Esophagus mucosa (tissue), 1 donor: ENCODE measurements at regions not wholly inside any gene's neighbourhood (a gene's known extent, or its start where the extent isn't known, plus 50 kb on each side); places are given as distances from the start of the nearest gene placed in this dataset.
"Not testable (repeated sequence)": the region's sequence is repeated elsewhere in the genome, so short reads cannot be mapped to it uniquely, and the experiment has no call there.

ENCODE experiments used
- ATAC-seq: fragments of 200-7000 bp; cut with Tn5 transposase; one replicate; pipeline ENCODE4 v1.9.1; 2020
- donor health status: DM: yes; HTN: yes; CAD: no.

DNA sequence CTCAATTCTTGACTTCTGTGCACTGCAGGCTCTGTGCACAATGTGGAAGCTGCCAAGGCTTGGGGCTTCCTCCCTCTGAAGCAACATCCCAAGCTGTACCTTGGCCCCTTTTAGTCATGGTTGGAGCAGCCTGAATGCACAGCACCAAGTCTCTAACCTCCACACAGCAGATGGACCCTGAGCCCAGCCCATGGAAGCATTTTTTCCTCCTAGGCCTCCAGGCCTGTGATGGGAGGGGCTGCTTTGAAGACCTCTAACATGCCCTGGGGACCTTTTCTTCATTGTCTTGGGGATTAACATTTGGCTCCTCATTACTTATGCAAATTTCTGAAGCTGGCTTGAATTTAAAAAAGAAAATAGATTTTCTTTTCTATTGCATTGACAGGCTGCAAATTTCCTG lies 385.8 kb downstream of the LRRC70 start:
- no peak for ATAC-seq

DNA sequence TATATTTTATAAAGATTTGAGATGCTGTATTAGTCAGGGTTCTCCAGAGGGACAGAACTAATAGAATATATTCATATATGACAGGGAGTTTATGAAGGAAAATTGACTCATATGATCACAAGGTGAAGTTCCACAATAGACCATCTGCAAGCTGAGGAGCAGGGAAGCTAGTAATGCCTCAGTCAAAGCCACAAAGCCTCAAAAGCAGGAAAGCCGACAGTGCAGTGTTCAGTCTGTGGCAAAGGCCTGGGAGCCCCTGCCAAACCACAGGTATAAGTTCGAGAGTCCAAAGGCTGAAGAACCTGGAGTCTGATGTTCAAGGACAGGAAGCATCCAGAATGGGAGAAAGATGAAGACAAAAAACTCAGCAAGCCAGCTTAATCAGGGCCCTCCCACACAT lies 382.2 kb downstream of the LRRC70 start:
- no peak for ATAC-seq

DNA sequence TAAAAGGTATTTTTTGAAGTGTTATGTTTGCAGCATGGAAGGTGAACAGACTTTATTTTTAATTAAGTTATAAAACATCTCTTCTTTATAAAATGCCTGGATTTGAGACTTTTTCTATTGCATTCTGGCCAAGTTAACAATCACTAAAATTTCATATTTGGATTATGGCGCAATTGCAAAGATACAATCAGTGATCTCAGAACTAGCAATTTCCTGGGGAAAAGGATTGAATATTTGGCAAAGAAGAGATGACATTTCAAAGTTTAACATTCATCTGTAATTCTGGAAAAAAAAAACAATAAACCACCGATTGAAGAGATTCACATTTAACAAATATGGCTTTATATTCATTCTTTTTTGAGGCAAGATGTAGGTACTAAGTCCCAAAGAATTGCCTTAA lies 378.0 kb downstream of the LRRC70 start:
- ATAC-seq: no peak

DNA sequence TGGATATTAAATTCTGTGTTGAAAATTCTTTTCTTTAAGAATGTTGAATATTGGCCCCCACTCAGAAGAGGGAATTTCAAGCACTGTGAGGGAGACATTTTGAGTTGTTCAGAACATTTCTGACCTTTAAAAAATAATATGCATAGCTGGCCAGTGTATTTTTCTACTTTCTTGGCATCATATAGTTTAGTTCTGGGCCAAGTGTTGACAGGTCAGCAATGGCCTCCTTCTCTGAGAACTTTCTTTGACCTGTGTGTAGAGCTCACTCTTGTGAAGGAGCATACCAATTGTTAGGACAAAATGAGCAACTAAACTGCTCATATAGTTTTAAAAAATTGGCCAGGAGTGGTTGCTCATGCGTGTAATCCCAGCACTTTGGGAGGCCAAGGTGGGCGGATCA lies 376.0 kb downstream of the LRRC70 start:
- ATAC-seq: no peak

DNA sequence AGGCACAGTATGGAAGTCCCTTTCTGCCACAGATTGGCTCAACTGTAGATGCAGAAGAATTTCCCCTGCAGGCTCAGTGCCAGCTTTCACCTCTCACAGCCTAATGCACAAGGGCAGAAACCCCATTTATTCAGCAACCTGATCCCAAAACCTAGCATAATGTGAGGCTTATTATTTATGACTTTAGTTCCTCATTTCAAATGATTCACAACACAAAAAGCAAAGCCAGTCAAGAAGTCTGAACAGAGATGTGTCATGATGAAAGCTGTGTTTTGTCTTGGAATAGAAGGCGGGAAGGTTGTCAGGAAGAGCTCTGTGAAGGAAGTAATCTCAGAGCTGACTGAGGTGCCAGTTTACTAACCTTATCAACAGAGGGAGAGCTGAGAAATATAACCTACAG lies 369.7 kb downstream of the LRRC70 start:
- ATAC-seq: no peak

DNA sequence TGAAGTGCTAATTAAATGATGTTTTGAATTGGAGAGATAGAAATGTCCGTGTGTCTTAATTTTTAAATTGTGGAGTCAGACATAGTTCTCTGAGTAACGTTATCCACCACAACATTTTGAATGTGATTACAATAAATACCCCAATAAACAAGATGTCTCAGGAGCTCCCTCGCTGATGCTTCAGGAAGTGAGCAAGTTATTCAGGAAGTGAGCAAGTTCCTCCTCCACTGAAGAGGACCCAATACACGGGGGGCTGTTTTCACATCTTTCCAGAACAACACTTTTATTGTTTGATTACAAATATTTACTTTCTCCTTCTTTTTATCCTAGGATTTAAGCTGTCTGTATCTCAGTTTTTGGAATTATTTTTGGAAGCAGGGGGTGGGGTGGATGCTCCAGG lies 363.8 kb downstream of the LRRC70 start:
- no peak for ATAC-seq

DNA sequence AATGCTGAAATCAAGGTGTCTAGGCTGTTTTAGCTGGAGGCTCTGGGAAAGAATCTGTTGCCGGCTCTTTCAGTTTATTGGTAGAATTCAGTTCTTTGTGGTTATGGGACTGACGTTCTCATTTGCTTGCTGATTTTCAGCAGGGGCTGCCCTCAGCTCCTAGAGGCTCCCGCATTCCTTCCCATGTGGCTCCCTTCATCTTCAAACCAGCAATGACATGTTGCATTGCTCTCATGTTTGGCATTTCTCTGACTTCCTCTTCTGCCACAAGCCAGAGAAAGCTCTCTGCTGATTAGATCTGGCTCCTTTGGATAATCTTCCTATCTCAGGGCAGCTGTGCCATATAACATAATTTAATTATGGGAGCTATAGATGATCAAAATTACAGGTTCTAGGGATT lies 360.3 kb downstream of the LRRC70 start:
- ATAC-seq: no peak

DNA sequence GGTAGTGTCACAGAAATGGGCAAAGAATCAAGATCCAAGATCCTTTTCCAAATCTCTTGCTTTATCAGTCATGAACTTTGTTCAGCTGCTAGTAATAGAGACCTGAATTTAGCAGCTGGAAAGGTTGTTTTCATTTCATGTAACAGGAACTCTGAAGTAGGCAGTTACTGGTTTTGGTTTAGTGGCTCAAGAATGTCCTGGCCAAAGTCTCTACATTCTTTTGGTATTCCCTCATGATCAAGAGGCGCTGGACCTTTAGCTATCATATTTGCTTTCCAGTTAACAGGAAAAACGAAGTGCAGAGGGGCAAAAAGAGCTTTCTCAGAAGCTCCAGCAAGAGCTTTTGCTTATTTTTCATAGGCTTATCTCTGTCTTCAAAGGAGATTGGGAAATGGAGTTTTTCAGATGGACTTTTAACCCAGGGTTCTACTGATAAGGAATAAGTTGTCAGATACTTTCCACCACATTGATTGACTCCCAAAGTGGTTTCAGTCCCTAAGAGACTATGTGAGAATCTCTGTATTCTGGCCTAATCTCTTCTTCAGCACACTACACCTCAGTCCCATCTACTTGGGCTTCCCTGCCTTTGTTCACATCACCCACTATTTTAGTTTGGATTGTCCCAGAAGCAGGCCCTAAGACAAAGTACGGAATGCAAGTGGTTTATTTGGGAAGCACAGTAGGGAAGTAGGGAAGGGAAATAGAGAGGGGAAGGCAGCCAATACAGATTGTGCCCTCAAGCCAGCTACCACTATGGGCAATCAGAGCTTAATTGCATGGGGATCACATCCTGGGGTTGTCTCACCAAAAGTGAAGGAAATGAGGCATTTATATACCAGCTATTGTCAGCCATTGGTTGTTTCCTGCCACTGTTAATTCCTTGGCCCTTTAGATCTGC lies 359.3 kb downstream of the LRRC70 start:
- no peak for ATAC-seq

DNA sequence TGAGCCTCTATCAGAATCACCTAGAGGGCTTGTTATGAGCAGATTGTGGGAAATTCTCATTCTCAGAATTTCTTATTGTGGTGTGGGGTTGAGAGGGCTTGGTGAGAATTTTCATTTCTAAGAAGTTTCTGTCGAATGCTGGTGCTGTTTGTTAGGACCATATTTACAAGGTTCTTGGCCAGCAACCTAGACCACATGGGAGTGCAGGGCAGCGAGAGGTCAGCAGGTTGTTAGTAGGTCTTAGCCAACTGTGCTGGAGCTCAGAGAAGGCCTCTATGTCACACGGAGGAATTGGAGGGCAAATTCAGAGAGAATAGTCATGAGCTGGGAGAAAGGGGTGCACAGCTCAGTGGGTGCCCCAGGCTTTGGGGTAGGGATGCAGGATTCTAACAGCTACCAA lies 357.0 kb downstream of the LRRC70 start:
- ATAC-seq: no peak

DNA sequence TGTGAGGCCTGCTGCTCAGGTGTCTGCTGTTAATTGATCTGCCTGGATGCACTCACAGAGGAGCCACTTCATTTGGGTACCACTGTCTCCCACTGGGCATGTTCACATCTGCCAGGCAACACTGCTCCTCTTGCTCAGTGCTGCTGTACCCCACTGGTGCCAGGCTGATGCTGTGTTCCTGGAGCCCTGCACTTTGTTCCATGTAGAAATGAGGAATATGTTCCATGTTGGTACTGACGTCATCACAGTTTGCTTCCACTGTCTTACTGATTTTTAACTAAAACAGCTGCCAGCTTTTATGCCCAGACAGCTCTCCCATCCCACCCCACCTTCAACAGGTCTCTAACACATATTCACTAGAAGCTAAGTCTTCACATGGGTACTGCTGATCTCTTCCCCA lies 355.7 kb downstream of the LRRC70 start:
- ATAC-seq: no peak

DNA sequence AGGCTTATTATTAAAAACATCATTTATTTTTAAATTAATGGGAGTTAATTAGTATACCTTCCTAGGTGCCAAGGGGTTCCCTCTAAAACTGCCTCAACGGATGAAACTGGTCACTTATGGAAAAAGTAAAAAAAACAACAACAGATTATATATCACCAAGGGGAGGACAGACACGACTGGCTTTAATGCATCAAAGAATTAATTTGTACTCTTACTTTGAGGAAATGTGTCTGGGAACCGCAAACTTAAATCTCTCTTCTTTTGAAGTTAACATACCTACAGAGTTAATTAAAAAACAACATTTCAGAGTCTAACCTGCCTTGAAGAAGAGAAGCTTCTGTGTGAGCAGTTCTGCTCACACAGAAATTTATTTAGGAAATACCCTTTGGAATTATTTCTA lies 354.6 kb downstream of the LRRC70 start:
- ATAC-seq: no peak

DNA sequence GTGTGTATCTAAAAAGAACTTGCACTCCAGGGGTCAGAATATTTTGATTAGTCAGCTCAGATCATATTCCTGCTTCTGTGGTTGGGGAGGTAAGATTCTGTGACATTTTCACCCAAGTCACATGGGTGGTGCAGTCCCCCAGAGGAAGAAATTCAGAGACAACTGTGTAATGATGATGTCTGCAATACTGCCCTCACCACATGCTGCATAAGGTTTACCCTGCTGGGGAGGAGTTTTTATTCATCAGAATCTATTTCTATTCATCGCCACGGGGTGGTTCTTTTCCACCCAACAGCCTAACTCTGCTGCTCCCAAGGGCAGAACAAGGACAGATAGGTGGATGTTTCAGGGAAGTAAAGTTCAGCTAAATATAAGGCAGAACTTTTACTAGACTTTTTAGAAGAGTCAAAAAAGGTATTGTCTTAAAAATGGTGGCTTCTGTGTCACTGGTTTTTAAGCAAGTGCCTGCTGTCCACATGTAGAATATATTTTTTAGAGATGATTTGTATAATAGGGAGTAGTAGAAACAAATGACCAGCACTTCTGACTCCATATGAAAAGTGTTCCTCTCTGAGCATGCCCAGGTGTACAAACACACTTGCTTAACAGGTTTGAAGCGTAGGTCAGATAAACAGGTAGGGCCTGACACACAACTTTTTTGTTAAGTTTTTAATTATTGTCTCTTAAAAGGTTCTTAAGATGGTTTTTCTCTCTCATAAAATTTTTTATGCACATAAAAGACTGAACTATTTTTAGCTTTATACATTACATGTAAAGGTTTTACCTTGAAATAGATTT lies 352.7 kb downstream of the LRRC70 start:
- ATAC-seq: no peak

DNA sequence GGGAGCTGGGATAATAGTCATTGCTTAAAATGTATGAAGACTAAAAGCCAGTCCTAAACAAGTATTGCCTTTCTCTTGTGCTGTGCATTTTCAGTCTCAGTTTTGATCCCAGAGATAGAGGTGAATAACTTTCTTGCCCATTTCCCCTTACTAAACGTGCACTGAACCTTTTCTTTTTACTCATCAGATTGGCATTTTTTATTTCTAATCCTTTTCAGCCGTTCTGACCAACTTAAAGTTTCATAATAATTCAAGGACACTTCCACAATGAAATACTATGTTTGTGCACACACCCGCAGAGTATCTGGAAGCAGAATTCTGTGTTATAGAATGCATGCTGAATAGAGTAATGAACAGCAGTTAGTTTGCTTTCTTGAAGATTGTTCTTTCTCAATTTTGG lies 343.6 kb downstream of the LRRC70 start:
- ATAC-seq: no peak

DNA sequence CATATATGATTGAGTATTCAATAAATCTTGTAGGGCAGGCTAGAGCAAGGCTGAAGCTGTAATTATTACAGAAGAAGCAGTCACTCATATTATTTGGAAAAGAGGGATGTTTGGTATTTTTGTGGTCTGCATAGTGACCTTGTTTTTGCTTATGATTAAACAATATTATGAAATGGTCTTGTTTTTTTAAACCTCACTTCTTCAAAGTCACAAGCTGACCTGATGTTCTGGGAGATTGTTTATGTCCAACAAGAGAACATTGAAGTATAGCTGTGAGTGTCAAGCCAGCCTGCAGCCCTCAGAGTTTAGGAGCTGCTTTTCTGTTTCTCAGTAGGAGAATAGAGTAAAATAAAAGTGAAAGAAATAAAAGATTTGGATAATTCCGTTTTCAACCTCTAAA lies 342.2 kb downstream of the LRRC70 start:
- ATAC-seq: no peak

DNA sequence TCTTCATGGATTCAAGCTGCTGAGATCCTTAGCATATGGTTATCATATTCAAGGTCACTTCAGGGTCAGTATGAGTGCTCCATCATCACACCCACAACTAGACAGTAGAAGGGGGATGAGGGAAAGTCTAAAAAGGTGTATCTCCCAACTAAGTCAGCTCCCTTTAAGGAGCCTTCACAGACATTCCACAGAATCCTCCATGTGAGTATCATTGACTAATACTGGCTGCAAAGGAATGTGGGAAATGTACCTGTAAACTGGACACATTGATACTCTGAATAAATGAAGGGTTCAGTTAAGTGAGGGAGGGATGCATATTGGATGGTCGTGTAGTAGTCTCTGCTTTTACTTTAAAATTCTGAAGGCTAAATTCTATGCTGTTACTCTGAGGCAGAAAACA lies 330.7 kb downstream of the LRRC70 start:
- ATAC-seq: no peak

DNA sequence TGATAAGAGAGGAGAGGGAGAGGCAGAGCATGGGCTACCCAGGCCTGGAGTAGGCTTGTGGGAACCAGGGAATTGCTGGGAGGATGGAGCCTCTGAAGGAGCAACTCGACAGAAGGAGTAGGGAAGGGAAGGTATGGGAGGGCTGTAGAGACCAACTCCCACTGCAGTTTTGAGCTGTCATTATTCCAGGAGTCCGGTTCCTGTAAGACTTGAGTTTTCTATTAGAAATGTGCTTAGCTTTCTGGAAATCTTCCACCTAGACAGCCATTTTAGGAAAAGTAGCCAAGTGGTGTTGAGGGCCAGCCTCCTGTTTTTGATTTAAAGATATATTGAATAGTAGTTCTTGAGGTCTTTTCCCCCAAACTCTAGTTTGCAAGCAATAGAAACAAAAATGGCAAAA lies 323.5 kb downstream of the LRRC70 start:
- no peak for ATAC-seq

DNA sequence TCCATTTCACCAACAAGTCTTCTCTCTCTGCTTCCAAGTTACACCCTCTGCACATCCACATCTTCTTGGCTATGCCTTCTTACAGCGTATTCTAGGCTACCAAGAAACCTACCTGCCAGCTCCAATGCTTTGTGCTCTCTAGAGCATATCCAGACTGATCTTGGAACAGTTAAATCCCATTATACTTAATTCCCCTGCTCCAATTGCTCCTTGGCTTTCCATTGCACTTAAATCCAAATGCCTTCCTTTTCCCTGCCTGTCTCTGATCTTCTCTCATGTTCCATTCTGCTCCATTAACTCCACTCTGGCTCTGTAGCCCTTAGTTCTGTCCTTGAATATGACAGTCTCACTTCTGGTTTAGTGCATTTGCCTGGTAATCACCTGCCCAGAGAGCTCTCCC lies 322.4 kb downstream of the LRRC70 start:
- no peak for ATAC-seq

DNA sequence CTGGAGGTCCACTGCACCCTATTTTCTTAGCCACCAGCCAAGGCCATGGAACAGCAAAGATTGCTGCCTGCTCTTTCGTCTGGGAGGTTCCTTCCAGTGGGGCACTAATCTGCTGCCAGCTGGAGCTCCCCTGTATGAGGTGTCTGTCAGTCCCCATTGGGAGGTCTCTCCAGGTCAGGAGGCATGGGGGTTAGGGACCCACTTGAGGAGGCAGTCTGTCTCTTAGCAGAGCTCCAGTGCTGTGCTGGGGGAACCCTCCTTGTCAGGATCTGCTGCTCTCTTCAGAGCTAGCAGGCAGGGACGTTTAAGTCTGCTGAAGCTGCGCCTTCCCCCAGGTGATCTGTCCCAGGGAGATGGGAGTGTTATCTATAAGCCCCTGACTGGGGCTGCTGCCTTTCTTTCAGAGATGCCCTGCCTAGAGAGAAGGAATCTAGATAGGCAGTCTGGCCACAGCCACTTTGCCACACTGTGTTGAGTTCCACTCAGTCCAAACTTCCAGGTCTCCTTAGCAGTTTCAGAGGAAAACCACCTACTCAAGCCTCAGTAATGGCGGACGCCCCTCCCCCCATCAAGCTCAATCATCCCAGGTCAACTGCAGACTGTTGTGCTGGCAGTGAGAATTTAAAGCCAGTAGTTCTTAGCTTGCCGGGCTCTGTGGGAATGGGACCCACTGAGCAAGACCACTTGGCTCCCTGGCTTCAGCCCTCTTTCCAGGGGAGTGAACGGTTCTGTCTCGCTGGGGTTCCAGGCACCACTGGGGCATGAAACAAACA lies 317.7 kb downstream of the LRRC70 start:
- ATAC-seq: no peak

DNA sequence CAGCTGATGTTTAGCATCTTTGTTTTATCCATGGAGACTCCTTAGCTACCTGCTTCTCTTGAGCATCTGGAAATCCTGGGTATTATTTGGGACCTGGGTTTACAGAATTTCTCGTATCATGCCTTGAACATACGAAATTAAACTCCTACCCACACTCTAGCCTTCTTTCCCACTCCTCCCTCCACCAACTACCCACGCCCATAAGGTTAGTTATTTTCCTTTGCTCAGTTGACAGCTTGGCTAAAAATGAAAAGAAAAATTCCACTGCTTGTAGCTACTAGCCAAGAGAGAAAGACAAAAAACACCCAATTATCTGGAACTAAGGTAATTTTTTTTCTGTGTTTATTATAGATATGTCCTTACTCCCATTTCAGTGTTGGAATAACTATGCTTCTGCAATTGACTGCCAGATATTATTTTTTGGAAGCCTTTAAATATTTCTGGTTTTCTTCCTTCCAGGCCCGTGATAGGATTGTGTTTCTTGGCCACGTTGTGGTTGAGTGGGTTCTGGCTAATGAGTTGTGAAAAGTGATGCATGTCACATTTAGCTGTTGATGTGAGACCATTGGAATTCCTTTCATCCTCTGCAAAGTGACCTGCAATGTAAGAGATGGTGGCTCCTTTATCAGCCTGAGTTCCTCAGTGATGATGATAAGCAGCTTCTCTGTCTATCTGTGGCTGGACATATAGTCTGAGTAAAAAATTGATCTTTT lies 308.1 kb downstream of the LRRC70 start:
- ATAC-seq: no peak

DNA sequence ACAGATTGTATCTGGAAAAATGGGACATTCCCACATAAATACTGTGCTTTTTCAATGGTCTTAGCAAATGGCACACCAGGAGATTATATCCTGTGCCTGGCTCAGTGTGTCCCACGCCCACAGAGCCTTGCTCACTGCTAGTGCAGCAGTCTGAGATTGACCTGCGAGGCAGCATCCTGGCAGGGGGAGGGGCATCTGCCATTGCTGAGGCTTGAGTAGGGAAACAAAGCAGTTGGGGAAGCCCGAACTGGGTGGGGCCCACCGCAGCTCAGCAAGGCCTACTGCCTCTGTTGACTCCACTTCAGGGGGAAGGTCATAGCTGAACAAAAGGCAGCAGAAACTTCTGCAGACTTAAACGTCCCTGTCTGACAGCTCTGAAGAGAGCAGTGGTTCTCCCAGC lies 258.7 kb downstream of the LRRC70 start:
- not testable (repeated sequence) for ATAC-seq

DNA sequence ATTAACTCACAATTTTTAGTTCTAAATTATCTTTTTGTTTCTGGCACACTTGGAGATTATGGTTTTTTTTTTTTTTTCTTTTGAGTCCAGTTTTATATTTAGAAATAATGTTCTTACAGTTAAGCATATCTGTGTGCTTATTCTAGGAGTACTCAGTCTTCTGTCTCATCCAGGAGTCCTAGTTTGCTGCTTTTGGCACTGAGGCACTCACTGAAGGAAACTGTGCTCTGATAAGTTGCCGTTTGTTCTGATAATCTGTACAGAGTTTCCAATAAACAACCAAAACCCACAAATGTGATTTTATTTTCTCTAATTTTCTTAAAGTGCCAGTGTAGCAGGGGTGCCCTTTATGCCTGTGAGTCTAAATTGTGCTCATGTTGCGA lies 251.0 kb downstream of the LRRC70 start:
- ATAC-seq: no peak

DNA sequence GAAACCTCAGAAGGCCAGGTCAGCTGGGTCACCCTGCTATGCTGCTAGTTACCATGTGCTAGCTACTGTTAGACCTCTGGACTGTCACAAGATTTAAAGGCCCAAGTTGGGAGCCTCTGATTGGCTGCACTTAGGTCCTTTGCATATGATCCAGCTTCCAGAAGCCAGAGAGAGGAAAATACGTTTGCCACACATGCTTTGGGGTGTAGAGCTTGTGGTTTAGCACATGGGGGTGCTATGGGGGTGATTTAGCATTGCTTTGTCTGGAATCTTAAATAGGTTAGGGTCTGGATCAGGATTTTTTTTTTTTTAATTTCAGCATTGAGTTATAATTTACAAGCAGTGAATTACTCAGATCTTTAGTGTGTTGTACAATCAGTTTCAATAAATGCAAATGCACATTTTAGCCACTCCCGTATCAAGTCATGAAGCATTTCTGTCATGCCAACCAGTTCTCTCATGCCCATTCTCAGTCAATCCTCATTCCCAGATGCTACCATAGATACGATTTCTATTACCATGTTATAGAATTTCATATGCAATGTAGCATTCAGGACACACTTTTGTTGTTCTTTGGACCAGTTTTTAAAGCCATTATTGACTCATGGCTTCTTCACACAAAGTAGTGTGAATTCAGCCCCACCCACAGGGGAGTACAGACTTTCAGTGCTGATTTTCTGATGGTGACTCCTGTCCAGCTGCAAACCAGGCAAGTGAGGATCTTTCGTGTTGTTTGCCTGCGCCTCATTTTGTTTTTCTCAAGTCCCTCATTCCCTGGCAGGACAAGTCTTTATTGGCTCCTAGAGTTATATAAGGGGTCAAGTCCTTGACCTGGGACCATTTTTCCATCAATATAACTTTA lies 250.4 kb downstream of the LRRC70 start:
- no peak for ATAC-seq
